H1 (cell line): ENCODE measurements at regions not wholly inside any gene's neighbourhood (a gene's known extent, or its start where the extent isn't known, plus 50 kb on each side); places are given as distances from the start of the nearest gene placed in this dataset.

ENCODE experiments used
- CTCF ChIA-PET: fragments of 300-600 bp; sonication (Branson Sonifier 250); formaldehyde crosslinking; loops from one replicate; lab custom pipeline; 2021; ENCODE audit not compliant: partially characterized antibody; lab: Charles Lee
- POLR2A ChIA-PET: fragments of 300-600 bp; sonication (Branson Sonifier 250); formaldehyde crosslinking; loops from one replicate; lab custom pipeline; 2021; ENCODE audit warnings: inconsistent platforms; ENCODE audit not compliant: partially characterized antibody; lab: Charles Lee
- DNase-seq, 2 experiments: peaks; one replicate each; pipeline versions ENCODE4 v3.0.0 to v3.0.0-alpha.2; 2010 to 2022; ENCODE audit warnings: low spot score in 2 of 2, low read depth in 1 of 2, mixed read lengths in 1 of 2
- FAIRE-seq: peaks from 2 replicates; lab custom pipeline; 2011; peaks lifted over from hg19 to GRCh38; lab: Jason Lieb, UNC
- H2AFZ ChIP-seq: 2 replicates; pipeline ENCODE4 v1.8.1; 2012; ENCODE audit warnings: low read length, inconsistent platforms
- H2AK5ac ChIP-seq: 2 replicates; pipeline ENCODE4 v1.6.1; 2013; ENCODE audit warnings: low read depth, low read length
- H2BK120ac ChIP-seq: replicated peaks from 2 replicates; pipeline ENCODE3; 2013; ENCODE audit warnings: low read depth, low read length, inconsistent platforms
- H2BK12ac ChIP-seq: 2 replicates; pipeline ENCODE4 v1.6.1; 2013; ENCODE audit warnings: low read depth, low read length
- H2BK15ac ChIP-seq: 2 replicates; pipeline ENCODE4 v1.6.1; 2013; ENCODE audit warnings: low read length
- H2BK20ac ChIP-seq: 2 replicates; pipeline ENCODE4 v1.6.1; 2013; ENCODE audit warnings: low read length
- H2BK5ac ChIP-seq: 2 replicates; pipeline ENCODE4 v1.6.1; 2013; ENCODE audit warnings: low read depth, low read length
- H3K14ac ChIP-seq: 2 replicates; pipeline ENCODE4 v1.6.1; 2013; ENCODE audit warnings: inconsistent platforms; ENCODE audit not compliant: insufficient read length
- H3K18ac ChIP-seq: 2 replicates; pipeline ENCODE4 v1.6.1; 2013; ENCODE audit warnings: low read length; ENCODE audit errors: extremely low read depth
- H3K23ac ChIP-seq: 2 replicates; pipeline ENCODE4 v1.6.1; 2013; ENCODE audit warnings: inconsistent platforms; ENCODE audit not compliant: insufficient read length
- H3K23me2 ChIP-seq: 2 replicates; pipeline ENCODE4 v1.6.1; 2013; ENCODE audit warnings: low read depth, low read length
- H3K27ac ChIP-seq: 2 replicates; pipeline ENCODE4 v1.6.1; 2011; ENCODE audit warnings: low read depth, low read length, inconsistent platforms
- H3K27me3 ChIP-seq, 4 experiments: replicated peaks in 1 of 4; 1 replicate in 1 of 4; 2 replicates in 3 of 4; pipeline versions ENCODE4 v1.6.1 to v1.8.1; 2011 to 2013; ENCODE audit warnings: low read length in 3 of 4, mild to moderate bottlenecking in 3 of 4, inconsistent platforms in 2 of 4, mixed read lengths in 2 of 4, moderate library complexity in 1 of 4; ENCODE audit not compliant: control insufficient read depth in 3 of 4, insufficient read depth in 3 of 4; ENCODE audit errors: extremely low read depth in 1 of 4
- H3K36me3 ChIP-seq, 4 experiments: 2 replicates each; pipeline versions ENCODE4 v1.6.1 to v1.8.1; 2011 to 2013; ENCODE audit warnings: mild to moderate bottlenecking in 4 of 4, low read length in 3 of 4, moderate library complexity in 2 of 4, control low read depth in 1 of 4, inconsistent platforms in 1 of 4; ENCODE audit not compliant: insufficient read depth in 4 of 4, control insufficient read depth in 2 of 4
- H3K4ac ChIP-seq: replicated peaks from 2 replicates; pipeline ENCODE3; 2013; ENCODE audit warnings: low read length, low read depth, mixed read lengths, inconsistent platforms; ENCODE audit not compliant: insufficient read length
- H3K4me1 ChIP-seq, 4 experiments: replicated peaks in 1 of 4; 1 replicate in 1 of 4; 2 replicates in 3 of 4; pipeline versions ENCODE4 v1.6.1 to v1.8.1; 2011 to 2013; ENCODE audit warnings: low read length in 3 of 4, inconsistent platforms in 2 of 4, mixed read lengths in 1 of 4; ENCODE audit not compliant: insufficient read depth in 4 of 4, control insufficient read depth in 3 of 4
- H3K4me2 ChIP-seq, 2 experiments: 2 replicates each; pipeline versions ENCODE4 v1.6.1 to v1.8.1; 2011 to 2013; ENCODE audit warnings: low read depth in 2 of 2, low read length in 2 of 2, control low read depth in 1 of 2, inconsistent platforms in 1 of 2, mild to moderate bottlenecking in 1 of 2; ENCODE audit not compliant: insufficient read depth in 1 of 2
- H3K4me3 ChIP-seq, 4 experiments: fragments of 200-600, 300-600 bp in 1 of 4; sonication (generic), shearing (Covaris generic), sonication (Bioruptor Twin) in 1 of 4; 2 replicates each; pipeline versions ENCODE4 v1.5.1 to v1.8.1; 2011 to 2016; ENCODE audit warnings: low read length in 4 of 4, low read depth in 3 of 4, control low read depth in 2 of 4, inconsistent platforms in 2 of 4, mild to moderate bottlenecking in 2 of 4, mixed read lengths in 1 of 4, moderate library complexity in 1 of 4; ENCODE audit not compliant: insufficient read depth in 2 of 4; ENCODE audit errors: extremely low read depth in 1 of 4
- H3K56ac ChIP-seq: replicated peaks from 2 replicates; pipeline ENCODE3; 2013; ENCODE audit warnings: low read depth, mild to moderate bottlenecking, mixed read lengths, low read length, inconsistent platforms; ENCODE audit not compliant: insufficient read length
- H3K79me1 ChIP-seq: 2 replicates; pipeline ENCODE4 v1.6.1; 2013; ENCODE audit warnings: low read depth, low read length, control low read depth
- H3K79me2 ChIP-seq, 2 experiments: 2 replicates each; pipeline versions ENCODE4 v1.6.1 to v1.8.1; 2012 to 2013; ENCODE audit warnings: low read length in 2 of 2, mild to moderate bottlenecking in 2 of 2, inconsistent platforms in 1 of 2; ENCODE audit not compliant: insufficient read depth in 2 of 2, control insufficient read depth in 1 of 2
- H3K9ac ChIP-seq, 4 experiments: replicated peaks in 1 of 4; 1 replicate in 1 of 4; 2 replicates in 3 of 4; pipeline versions ENCODE4 v1.6.1 to v1.8.1; 2011 to 2013; ENCODE audit warnings: low read depth in 3 of 4, low read length in 3 of 4, control low read depth in 2 of 4, mild to moderate bottlenecking in 2 of 4, moderate library complexity in 2 of 4, inconsistent platforms in 1 of 4; ENCODE audit errors: extremely low read depth in 1 of 4
- H3K9me3 ChIP-seq, 2 experiments: 2 replicates each; pipeline versions ENCODE4 v1.6.1 to v1.8.1; 2012 to 2013; ENCODE audit warnings: mild to moderate bottlenecking in 2 of 2, moderate library complexity in 2 of 2, control low read depth in 1 of 2, inconsistent platforms in 1 of 2, low read depth in 1 of 2, low read length in 1 of 2, mixed read lengths in 1 of 2; ENCODE audit not compliant: insufficient read depth in 2 of 2
- H4K20me1 ChIP-seq, 2 experiments: replicated peaks in 1 of 2; 2 replicates each; pipeline versions ENCODE3 to v1.8.1; 2011 to 2013; ENCODE audit warnings: inconsistent platforms in 2 of 2, low read length in 2 of 2, mild to moderate bottlenecking in 1 of 2; ENCODE audit not compliant: insufficient read depth in 2 of 2, control insufficient read depth in 1 of 2
- H4K5ac ChIP-seq: 2 replicates; pipeline ENCODE4 v1.6.1; 2013; ENCODE audit warnings: low read length, low read depth, mixed read lengths, inconsistent platforms; ENCODE audit not compliant: insufficient read length
- H4K8ac ChIP-seq: 2 replicates; pipeline ENCODE4 v1.8.0; 2013; ENCODE audit warnings: mild to moderate bottlenecking, moderate library complexity, low read length, inconsistent platforms; ENCODE audit not compliant: insufficient read depth; ENCODE audit errors: extremely low read depth
- H4K91ac ChIP-seq: replicated peaks from 2 replicates; pipeline ENCODE3; 2013; ENCODE audit warnings: low read length, mixed read lengths, inconsistent platforms; ENCODE audit not compliant: insufficient read length
- CBX5 ChIP-seq: fragments of 300-800, 300-1000 bp; sonication (generic); IDR thresholded peaks from 2 replicates; pipeline ENCODE4 v1.7.1; 2016; ENCODE audit warnings: antibody characterized with exemption, low read length, low read depth
- CTCF ChIP-seq, 3 experiments: IDR thresholded peaks; 1 replicate in 2 of 3; 2 replicates in 1 of 3; pipeline versions ENCODE4 v1.5.1 to v1.6.1; 2011; ENCODE audit warnings: low read length in 3 of 3, mild to moderate bottlenecking in 3 of 3, inconsistent platforms in 2 of 3, low read depth in 1 of 3, moderate library complexity in 1 of 3; ENCODE audit not compliant: insufficient read depth in 1 of 3; ENCODE audit errors: control extremely low read depth in 1 of 3
- FOSL1 ChIP-seq: IDR thresholded peaks from 2 replicates; pipeline ENCODE4 v1.6.1; 2011; ENCODE audit warnings: mild to moderate bottlenecking, low read depth, low read length, moderate library complexity; ENCODE audit not compliant: insufficient read depth
- GTF2F1 ChIP-seq: IDR thresholded peaks from 2 replicates; pipeline ENCODE4 v1.6.1; 2012; ENCODE audit warnings: low read depth, low read length, improper control_type of control experiment, borderline replicate concordance
- KDM1A ChIP-seq: fragments of 200-600, 300-600 bp; sonication (generic); IDR thresholded peaks from 2 replicates; pipeline ENCODE4 v1.7.1; 2016; ENCODE audit warnings: mild to moderate bottlenecking, low read length, borderline replicate concordance
- MAX ChIP-seq: IDR thresholded peaks from 2 replicates; pipeline ENCODE4 v1.6.1; 2012; ENCODE audit warnings: inconsistent platforms
- POLR2AphosphoS5 ChIP-seq: IDR thresholded peaks from 2 replicates; pipeline ENCODE4 v1.6.1; 2011; ENCODE audit warnings: low read depth, low read length
- SAP30 ChIP-seq: fragments of 300-600 bp; sonication (generic); IDR thresholded peaks from 2 replicates; pipeline ENCODE4 v1.7.1; 2012; ENCODE audit warnings: low read length, moderate library complexity, mild to moderate bottlenecking, inconsistent platforms; ENCODE audit not compliant: insufficient read depth, insufficient replicate concordance
- SIRT6 ChIP-seq: IDR thresholded peaks from one replicate; pipeline ENCODE4 v1.7.1; 2012; ENCODE audit warnings: low read length, inconsistent platforms
- SP1 ChIP-seq: IDR thresholded peaks from 2 replicates; pipeline ENCODE4 v1.6.1; 2011; ENCODE audit warnings: low read depth, low read length
- TAF1 ChIP-seq: IDR thresholded peaks from 2 replicates; pipeline ENCODE4 v1.6.1; 2011; ENCODE audit warnings: mild to moderate bottlenecking, low read depth, low read length
- TCF12 ChIP-seq: IDR thresholded peaks from 2 replicates; pipeline ENCODE4 v1.6.1; 2011; ENCODE audit warnings: low read depth, mild to moderate bottlenecking, low read length
- USF2 ChIP-seq: IDR thresholded peaks from 2 replicates; pipeline ENCODE4 v1.6.1; 2011; ENCODE audit warnings: low read length, improper control_type of control experiment

- Histone ChIP-seq H3K56ac (no peak overlapping the region), H3K9ac (no peak overlapping the region), H3K23me2 (no peaks in the 10 kb centered on the region), H3K79me1 (no peaks in the 10 kb centered on the region), H2BK120ac (no peak overlapping the region), H3K18ac (no peak overlapping the region), H4K5ac (no peak overlapping the region), H2BK12ac (no peak overlapping the region), H2BK15ac (no peak overlapping the region), H3K79me2 (no peaks in the 10 kb centered on the region), H4K8ac (no peak overlapping the region), H3K4ac (no peak overlapping the region), H4K91ac (no peak overlapping the region), H2BK5ac (no peak overlapping the region), H3K36me3 (no peaks in the 10 kb centered on the region), H3K4me1 (no peaks in the 10 kb centered on the region), H3K27me3 (no peaks in the 10 kb centered on the region), H3K14ac (no peak overlapping the region), H3K4me2 (no peak overlapping the region), H3K4me3 (no peak overlapping the region), H3K9me3 (no peaks in the 10 kb centered on the region), H3K27ac (no peak overlapping the region), H3K23ac (no peak overlapping the region), H4K20me1 (no peaks in the 10 kb centered on the region), H2AFZ (no peak overlapping the region), H2AK5ac (no peak overlapping the region), H2BK20ac (no peak overlapping the region)
- POLR2A ChIA-PET, result no interaction called here
- CTCF ChIA-PET, result no interaction called here
- no peak for FAIRE-seq
- DNase-seq, result no peak
- TF ChIP-seq CBX5, result no peak
- TF ChIP-seq SP1, result no peak
- no peak for TF ChIP-seq SIRT6
- no peak for TF ChIP-seq TAF1
- no peak for TF ChIP-seq POLR2AphosphoS5
- no peak for TF ChIP-seq SAP30
- TF ChIP-seq GTF2F1, result no peak
- TF ChIP-seq USF2, result no peak
- TF ChIP-seq MAX, result no peak
- TF ChIP-seq KDM1A, result no peak
- no peak for TF ChIP-seq TCF12
- TF ChIP-seq CTCF (IDR thresholded peaks at IDR 0.05; ENCODE audit: control extremely low read depth in 1 of 3, insufficient read depth in 1 of 3, low read depth in 1 of 3, low read length in 3 of 3), result no peak
- no peak for TF ChIP-seq FOSL1
Observed at GRCh38 chr6:128657181-128657580, 136.8 kb upstream of the PTPRK start.
